Hepatocyte (in vitro differentiated cells): ENCODE measurements at regions not wholly inside any gene's neighbourhood (a gene's known extent, or its start where the extent isn't known, plus 50 kb on each side); places are given as distances from the start of the nearest gene placed in this dataset.

Experiments
- DNase-seq: peaks from one replicate; pipeline ENCODE4 v3.0.0-alpha.2; 2016; ENCODE audit warnings: low spot score
- H2AFZ ChIP-seq: fragments of 200-600 bp; sonication (generic); 2 replicates; pipeline ENCODE4 v1.6.0; 2016; ENCODE audit warnings: antibody characterized with exemption, mild to moderate bottlenecking
- H3K27ac ChIP-seq: fragments of 200-600 bp; sonication (generic); 2 replicates; pipeline ENCODE4 v1.5.1; 2016; ENCODE audit warnings: mild to moderate bottlenecking
- H3K27me3 ChIP-seq: fragments of 200-600 bp; sonication (generic); 2 replicates; pipeline ENCODE4 v1.6.1; 2016
- H3K36me3 ChIP-seq: fragments of 200-600 bp; sonication (generic); replicated peaks from 2 replicates; pipeline ENCODE4 v1.5.1; 2016; ENCODE audit warnings: low read depth; ENCODE audit not compliant: insufficient read depth
- H3K4me1 ChIP-seq: fragments of 200-600 bp; sonication (generic); 2 replicates; pipeline ENCODE4 v1.5.1; 2016; ENCODE audit warnings: mild to moderate bottlenecking, moderate library complexity; ENCODE audit not compliant: insufficient read depth
- H3K4me2 ChIP-seq: fragments of 200-600 bp; sonication (generic); 2 replicates; pipeline ENCODE4 v1.6.0; 2016
- H3K4me3 ChIP-seq: fragments of 200-600 bp; sonication (generic); 2 replicates; pipeline ENCODE4 v1.5.1; 2016; ENCODE audit warnings: mild to moderate bottlenecking
- H3K79me2 ChIP-seq: fragments of 200-600 bp; sonication (generic); 2 replicates; pipeline ENCODE4 v1.6.0; 2017; ENCODE audit warnings: mild to moderate bottlenecking
- H3K9me2 ChIP-seq: fragments of 200-600 bp; sonication (generic); replicated peaks from 2 replicates; pipeline ENCODE4 v1.6.0; 2017; ENCODE audit warnings: mild to moderate bottlenecking; ENCODE audit not compliant: insufficient read depth
- H3K9me3 ChIP-seq: fragments of 200-600 bp; sonication (generic); 2 replicates; pipeline ENCODE4 v1.5.1; 2016; ENCODE audit warnings: low read depth, mild to moderate bottlenecking
- H4K20me1 ChIP-seq: fragments of 200-600 bp; sonication (generic); 2 replicates; pipeline ENCODE4 v1.6.0; 2016; ENCODE audit warnings: mild to moderate bottlenecking; ENCODE audit not compliant: insufficient read depth, poor library complexity, severe bottlenecking
- CTCF ChIP-seq: fragments of 200-600 bp; sonication (generic); IDR thresholded peaks from 2 replicates; pipeline ENCODE4 v1.5.1; 2016; ENCODE audit warnings: antibody characterized with exemption, mild to moderate bottlenecking; ENCODE audit not compliant: poor library complexity
- EZH2 ChIP-seq: fragments of 200-600 bp; sonication (generic); IDR thresholded peaks from 2 replicates; pipeline ENCODE4 v1.6.1; 2016; ENCODE audit warnings: antibody characterized with exemption, mild to moderate bottlenecking, borderline replicate concordance
- EZH2phosphoT487 ChIP-seq: fragments of 200-600 bp; sonication (generic); IDR thresholded peaks from one replicate; pipeline ENCODE4 v1.6.1; 2018; ENCODE audit warnings: antibody characterized with exemption, mild to moderate bottlenecking, low read depth, moderate library complexity; ENCODE audit not compliant: unreplicated experiment, severe bottlenecking
- WGBS: methylation state at CpG from one replicate; pipeline ENCODE4 v1.1.6; 2016; ENCODE audit warnings: low lambda C conversion rate; ENCODE audit errors: missing lambda C conversion rate; 5-methylcytosine and 5-hydroxymethylcytosine counted together

- Histone ChIP-seq H3K4me1 (no peaks in the 10 kb centered on the region), H3K27ac (peak overlapping the region; percentile 61), H3K79me2 (no peaks in the 10 kb centered on the region), H3K9me2 (no peaks in the 10 kb centered on the region), H3K27me3 (no peaks in the 10 kb centered on the region), H3K9me3 (no peaks in the 10 kb centered on the region), H3K4me3 (no peak overlapping the region), H2AFZ (peak overlapping the region; percentile 1), H4K20me1 (no peaks in the 10 kb centered on the region), H3K36me3 (no peaks in the 10 kb centered on the region), H3K4me2 (peak overlapping the region; percentile 66)
- DNase-seq, result peak; percentile 91
- TF ChIP-seq EZH2phosphoT487 (no peak), CTCF (peak; percentile 80), EZH2 (no peak)
- WGBS, result 10% methylated on average over 8 of the region's 8 CpGs
Measured at GRCh38 chr7:15015545-15016314, 113.2 kb upstream of the DGKB start.

GRCh38 chr7:15012135-15012534, 109.6 kb upstream of the DGKB start:
- 100% methylated on average over 4 of the region's 4 CpGs for WGBS
- no peak for TF ChIP-seq EZH2
- TF ChIP-seq EZH2phosphoT487, result no peak
- TF ChIP-seq CTCF, result no peak

GRCh38 chr7:15011289-15011688, 108.7 kb upstream of the DGKB start:
- Histone ChIP-seq H2AFZ (no peak overlapping the region), H3K27me3 (no peaks in the 10 kb centered on the region), H4K20me1 (no peaks in the 10 kb centered on the region), H3K79me2 (no peaks in the 10 kb centered on the region), H3K36me3 (no peaks in the 10 kb centered on the region), H3K4me1 (no peaks in the 10 kb centered on the region), H3K27ac (no peak overlapping the region), H3K9me3 (no peaks in the 10 kb centered on the region), H3K4me3 (no peak overlapping the region), H3K4me2 (no peak overlapping the region), H3K9me2 (no peaks in the 10 kb centered on the region)
- TF ChIP-seq CTCF, result no peak
- TF ChIP-seq EZH2, result no peak
- TF ChIP-seq EZH2phosphoT487, result no peak
- DNase-seq, result no peak
- 67% methylated on average over 3 of the region's 3 CpGs for WGBS

More at GRCh38 chr7:15012135-15012534, 109.6 kb upstream of the DGKB start:
- Histone ChIP-seq H3K9me2 (no peaks in the 10 kb centered on the region), H3K27ac (no peak overlapping the region), H3K36me3 (no peaks in the 10 kb centered on the region), H3K79me2 (no peaks in the 10 kb centered on the region), H4K20me1 (no peaks in the 10 kb centered on the region), H3K4me3 (no peak overlapping the region), H3K9me3 (no peaks in the 10 kb centered on the region), H2AFZ (no peak overlapping the region), H3K27me3 (no peaks in the 10 kb centered on the region), H3K4me1 (no peaks in the 10 kb centered on the region), H3K4me2 (no peak overlapping the region)
- DNase-seq, result no peak
